ENCODE measurements at regions not wholly inside any gene's neighbourhood (a gene's known extent, or its start where the extent isn't known, plus 50 kb on each side); places are given as distances from the start of the nearest gene placed in this dataset.
"Not testable (repeated sequence)": the region's sequence is repeated elsewhere in the genome, so short reads cannot be mapped to it uniquely, and the experiment has no call there.

DNA sequence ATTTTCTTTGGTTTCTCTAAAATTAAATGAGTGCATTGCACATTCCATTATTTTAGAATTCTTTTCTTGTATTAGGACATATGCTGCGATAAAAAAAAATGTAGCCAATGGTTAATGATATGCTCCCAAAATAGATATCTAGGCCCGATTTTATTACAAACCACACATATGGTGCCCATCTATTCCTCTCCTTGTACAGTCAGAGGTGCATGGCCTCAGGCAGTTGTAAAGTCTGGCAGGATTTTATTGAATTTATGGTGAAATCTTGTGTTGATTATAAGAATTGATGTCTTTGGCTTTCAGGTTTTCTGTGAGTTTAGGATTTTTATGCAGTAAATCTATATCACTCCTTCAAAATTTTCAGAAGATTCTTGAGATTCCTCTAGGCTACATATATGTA is 192.2 kb downstream of the RFPL4B start:
- TF ChIP-seq, protein P1, sequence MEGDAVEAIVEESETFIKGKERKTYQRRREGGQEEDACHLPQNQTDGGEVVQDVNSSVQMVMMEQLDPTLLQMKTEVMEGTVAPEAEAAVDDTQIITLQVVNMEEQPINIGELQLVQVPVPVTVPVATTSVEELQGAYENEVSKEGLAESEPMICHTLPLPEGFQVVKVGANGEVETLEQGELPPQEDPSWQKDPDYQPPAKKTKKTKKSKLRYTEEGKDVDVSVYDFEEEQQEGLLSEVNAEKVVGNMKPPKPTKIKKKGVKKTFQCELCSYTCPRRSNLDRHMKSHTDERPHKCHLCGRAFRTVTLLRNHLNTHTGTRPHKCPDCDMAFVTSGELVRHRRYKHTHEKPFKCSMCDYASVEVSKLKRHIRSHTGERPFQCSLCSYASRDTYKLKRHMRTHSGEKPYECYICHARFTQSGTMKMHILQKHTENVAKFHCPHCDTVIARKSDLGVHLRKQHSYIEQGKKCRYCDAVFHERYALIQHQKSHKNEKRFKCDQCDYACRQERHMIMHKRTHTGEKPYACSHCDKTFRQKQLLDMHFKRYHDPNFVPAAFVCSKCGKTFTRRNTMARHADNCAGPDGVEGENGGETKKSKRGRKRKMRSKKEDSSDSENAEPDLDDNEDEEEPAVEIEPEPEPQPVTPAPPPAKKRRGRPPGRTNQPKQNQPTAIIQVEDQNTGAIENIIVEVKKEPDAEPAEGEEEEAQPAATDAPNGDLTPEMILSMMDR (conservative IDR thresholded peaks at IDR 0.05): no peak
- no peak overlapping the region for H3K27ac ChIP-seq

DNA sequence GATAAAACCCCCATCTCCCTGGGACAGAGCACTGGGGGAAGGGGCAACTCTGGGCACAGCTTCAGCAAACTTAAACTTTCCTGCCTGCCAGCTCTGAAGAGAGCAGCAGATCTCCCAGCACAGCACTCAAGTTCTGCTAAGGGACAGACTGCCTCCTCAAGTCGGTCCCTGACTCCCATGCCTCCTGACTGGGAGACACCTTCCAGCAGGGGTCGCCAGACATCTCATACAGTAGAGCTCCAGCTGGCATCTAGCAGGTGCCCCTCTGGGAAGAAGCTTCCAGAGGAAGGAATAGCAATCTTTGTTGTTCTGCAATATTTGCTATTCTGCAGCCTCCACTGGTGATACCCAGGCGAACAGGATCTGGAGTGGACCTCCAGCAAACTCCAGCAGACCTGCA is 194.7 kb downstream of the RFPL4B start:
- H3K27ac ChIP-seq: not testable (repeated sequence)

DNA sequence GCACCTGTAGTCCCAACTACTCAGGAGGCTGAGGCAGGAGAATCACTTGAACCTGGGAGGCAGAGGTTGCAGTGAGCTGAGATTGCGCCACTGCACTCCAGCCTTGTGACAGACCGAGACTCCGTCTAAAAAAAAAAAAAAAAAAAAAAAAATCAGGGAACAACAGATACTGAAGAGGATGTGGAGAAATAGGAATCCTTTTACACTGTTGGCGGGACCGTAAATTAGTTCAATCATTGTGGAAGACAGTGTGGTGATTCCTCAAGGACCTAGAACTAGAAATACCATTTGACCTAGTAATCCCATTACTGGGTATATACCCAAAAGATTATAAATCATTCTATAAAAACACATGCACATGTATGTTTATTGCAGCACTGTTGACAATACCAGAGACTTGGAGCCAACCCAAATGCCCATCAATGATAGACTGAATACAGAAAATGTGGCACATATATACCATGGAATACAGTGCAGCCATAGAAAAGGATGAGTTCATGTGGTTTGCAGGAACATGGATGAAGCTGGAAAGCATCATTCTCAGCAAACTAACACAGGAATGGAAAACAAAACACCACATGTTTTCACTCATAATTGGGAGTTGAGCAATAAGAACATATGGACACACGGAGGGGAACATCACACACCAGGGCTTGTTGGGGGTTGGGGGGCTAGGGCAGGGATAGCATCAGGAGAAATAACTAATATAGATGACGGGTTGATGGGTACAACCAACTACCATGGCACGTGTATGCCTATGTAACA is 200.4 kb downstream of the RFPL4B start:
- not testable (repeated sequence) for H3K27ac ChIP-seq

DNA sequence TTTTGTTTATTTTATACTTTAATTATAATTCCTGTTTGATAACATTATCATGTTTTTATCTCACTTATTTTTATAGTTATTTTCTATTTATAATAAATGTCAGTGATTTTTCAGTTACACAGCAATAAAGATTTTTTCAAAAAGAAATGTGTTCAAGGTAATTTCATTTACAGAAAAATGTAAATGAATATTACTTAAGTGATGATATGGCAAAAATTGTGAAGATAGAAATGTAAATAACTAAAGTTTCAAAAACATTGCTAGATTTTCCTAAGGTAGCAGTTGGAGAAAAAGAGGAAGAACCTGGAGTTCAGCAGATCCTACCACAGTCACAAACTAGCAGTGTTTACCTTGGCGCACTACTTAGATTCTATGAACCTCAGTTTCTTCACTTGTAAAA is 202.6 kb downstream of the RFPL4B start:
- TF ChIP-seq, protein P1 (conservative IDR thresholded peaks at IDR 0.05): no peak
- H3K27ac ChIP-seq: no peak overlapping the region

DNA sequence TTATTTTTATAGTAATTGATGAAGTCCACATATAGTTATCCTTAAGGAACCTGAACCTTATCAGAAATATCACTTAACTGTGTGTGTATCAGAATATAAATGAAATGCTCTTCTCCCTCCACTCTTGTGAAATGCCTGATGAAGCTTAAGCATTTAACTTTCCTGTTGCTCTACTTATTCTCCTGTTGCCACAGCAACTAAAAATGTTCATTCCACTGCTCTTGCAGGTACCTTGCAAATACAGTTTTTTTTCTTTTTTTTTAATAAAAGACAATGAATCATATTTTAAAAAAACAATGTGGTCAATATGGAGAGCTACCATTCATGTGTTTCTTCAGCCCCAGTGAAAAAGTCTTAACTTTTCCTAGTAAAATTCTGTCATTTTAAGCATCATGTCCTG is 210.3 kb downstream of the RFPL4B start:
- TF ChIP-seq, protein P1 (conservative IDR thresholded peaks at IDR 0.05): no peak
- no peak overlapping the region for H3K27ac ChIP-seq

DNA sequence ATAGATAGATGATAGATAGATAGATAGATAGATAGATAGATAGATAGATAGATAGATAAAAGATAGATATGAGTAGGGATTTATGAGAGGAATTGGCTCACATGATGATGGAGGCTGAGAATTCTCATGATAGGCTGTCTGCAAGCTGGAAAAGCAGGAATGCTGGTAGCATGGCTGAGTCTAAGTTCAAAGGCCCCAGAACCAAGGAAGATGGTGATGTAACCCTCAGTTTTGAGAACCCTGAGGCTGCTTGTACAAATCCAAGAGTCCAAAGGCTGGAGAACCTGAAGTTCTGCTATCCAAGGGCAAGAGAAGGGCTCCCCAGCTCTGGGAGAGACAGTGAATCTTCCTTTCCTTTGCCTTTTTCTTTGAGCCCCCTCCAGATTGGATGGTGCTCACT is 210.8 kb downstream of the RFPL4B start:
- TF ChIP-seq, protein P1 (conservative IDR thresholded peaks at IDR 0.05): no peak
- no peak overlapping the region for H3K27ac ChIP-seq

DNA sequence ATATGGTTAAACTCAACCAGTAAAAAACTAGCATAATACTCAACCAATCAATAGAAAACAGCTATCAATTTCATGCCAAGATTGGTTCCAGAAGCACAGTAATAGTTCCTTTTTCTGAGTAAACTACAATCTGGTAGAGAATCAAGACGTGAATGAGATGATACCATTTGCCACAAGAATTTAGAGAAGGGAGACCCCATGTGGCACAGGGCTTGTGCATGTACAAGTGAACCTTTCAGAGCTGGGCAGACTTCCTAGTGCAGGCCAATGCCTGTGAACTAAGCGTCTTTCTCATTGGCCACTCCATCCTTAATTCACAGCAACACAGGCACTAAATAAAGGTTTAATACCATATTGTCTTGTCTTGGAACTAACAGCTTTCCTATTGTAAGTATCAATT is 213.5 kb downstream of the RFPL4B start:
- TF ChIP-seq, protein P1 (conservative IDR thresholded peaks at IDR 0.05): peak; percentile 48
- H3K27ac ChIP-seq: no peak overlapping the region

DNA sequence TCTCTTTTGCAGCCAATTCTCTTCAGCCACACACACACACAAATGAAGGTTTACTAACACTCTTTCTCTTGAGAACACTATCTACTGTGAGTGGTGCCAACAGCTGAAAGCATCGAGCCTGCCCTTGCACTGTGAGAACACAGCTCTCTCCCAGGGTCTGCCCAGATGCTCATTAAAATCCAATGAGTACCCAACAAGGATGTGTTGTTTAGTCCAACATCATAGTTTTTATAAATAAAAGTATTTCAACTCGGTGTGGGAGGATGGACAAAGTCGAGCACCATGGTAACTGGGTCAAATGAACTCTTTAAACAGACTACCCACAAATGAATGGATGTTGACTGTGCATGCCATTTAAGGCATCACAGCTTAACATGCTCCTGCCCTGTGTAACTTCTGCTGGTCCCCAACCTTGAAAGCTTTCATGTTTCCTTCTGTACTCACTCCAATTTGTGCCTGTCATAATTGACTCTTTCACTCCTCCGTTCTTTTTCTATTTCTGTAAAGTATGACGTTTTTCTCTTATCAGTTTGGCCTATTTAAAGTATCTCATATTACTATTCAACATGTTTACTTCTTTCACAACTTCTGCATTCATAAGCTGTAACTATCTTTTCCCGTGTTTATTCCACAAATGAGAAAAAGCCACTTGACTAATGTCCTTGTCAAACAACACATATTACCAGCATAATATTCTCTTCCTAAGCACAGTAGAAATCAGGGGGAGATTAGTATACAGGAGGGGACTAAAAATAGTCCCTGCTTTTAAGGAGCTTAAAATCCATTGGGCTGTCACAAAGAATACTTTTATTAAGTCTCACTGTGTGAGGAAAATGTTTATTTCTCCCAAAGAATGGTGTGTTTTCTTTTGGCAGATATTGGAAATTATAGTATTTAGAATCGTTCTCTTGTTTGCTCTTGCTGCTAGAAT is 215.4 kb downstream of the RFPL4B start:
- no peak overlapping the region for H3K27ac ChIP-seq
- TF ChIP-seq, protein P1 (conservative IDR thresholded peaks at IDR 0.05): no peak
